HG02610 (cell line): ENCODE measurements at regions not wholly inside any gene's neighbourhood (a gene's known extent, or its start where the extent isn't known, plus 50 kb on each side); places are given as distances from the start of the nearest gene placed in this dataset.
"Not testable (repeated sequence)": the region's sequence is repeated elsewhere in the genome, so short reads cannot be mapped to it uniquely, and the experiment has no call there.

Source experiments
- ATAC-seq: cut with Tn5 transposase; IDR thresholded peaks from one replicate; pipeline ENCODE4 v1.9.1; 2021; ENCODE audit warnings: mild to moderate bottlenecking, moderate library complexity; ENCODE audit not compliant: unreplicated experiment

- not testable (repeated sequence) for ATAC-seq
These were observed 2730.6 kb downstream of the RPIA start for GRCh38 chr2:91422102-91422501.

GRCh38 chr2:91427148-91427547 is 2735.7 kb downstream of the RPIA start:
- not testable (repeated sequence) for ATAC-seq

- not testable (repeated sequence) for ATAC-seq
These were observed 2750.4 kb downstream of the RPIA start for GRCh38 chr2:91441932-91442245.

DNA sequence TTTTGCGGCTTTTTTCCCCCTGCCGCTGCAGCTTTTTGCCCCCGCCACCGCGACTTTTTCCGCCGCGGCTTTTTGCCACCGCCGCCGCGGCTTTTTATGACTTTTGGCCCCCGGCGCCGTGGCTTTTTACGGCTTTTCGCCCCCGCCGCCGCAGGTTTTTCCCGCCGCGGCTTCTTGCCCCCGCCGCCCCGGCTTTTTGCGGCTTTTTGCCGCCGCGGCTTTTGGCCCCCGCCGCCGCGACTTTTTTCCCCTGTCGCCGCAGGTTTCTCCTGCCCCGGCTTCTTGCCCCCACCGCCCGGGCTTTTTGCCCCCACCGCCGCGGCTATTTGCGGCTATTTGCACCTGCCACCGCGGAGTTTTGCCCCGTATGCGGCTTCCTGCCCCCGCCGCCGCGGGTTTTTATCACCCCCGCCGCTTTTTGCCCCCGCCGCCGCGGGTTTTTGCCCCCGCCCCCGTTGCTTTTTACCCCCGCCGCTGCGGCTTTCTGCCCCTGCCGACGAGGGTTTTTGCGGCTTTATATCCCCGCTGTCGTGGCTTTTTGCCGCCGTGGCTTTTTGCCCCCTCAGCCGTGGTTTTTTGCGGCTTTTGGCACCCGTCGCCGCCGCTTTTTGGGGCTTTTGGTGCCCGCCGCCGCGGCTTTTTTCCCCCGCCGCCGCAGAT is 2750.9 kb downstream of the RPIA start:
- no peak for ATAC-seq

DNA sequence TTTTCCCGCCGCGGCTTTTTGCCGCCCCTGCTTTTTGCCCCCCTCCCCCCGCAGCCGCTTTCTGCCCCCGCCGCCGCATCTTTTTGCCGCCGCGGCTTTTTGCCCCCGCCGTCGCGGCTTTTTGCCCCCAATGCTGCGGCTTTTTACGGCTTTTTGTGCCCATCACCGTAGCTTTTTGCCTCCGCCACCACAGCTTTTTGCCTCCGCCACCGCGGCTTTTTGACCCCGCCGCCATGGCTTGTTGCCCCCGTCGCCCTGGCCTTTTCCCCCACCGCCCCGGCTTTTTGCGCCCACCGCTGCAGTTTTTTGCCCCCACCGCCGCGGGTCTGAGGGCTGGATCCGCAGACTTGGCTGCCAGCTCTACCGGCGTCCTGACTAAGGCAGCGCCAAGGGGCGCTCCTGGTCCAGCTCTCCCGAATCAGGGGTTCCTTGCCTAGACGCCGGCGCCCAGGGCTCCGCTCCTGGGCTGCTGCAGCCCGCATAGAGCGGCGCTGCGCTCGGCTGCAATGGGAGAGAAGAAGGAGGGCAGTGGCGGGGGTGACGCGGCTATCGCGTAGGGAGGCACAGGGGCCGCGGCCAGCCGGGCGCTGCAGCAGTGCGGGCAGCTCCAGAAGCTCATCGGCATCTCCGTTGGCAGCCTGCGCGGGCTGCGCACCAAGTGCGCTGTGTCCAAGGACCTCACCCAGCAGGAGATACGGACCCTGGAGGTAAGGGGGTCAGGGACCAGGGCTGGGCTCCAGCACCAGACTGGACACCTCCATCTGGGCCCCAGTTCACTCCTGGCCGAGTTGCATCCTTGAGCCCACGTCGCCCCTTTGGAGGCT is 2751.6 kb downstream of the RPIA start:
- not testable (repeated sequence) for ATAC-seq

GRCh38 chr2:91443730-91444115 is 2752.2 kb downstream of the RPIA start:
- not testable (repeated sequence) for ATAC-seq

DNA sequence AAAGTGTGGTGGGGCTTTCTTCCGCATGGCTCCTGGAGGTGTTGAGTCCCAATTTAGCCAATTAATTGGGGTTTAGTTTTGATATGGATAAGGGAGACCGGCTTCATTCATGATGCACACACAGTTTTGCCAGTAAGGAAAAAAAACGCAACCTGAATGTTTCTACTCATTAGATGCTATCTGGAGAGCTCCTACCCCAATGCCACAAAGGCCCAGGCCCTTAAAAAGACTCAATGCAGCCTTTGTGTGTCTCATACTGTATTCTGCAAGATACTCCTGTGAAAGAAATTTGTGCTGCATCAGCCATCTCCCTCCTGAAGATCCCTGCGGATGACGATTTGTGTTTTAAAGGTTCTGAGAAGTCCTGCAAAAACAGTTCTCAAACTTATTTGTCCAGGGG is 2754.2 kb downstream of the RPIA start:
- ATAC-seq = not testable (repeated sequence)

DNA sequence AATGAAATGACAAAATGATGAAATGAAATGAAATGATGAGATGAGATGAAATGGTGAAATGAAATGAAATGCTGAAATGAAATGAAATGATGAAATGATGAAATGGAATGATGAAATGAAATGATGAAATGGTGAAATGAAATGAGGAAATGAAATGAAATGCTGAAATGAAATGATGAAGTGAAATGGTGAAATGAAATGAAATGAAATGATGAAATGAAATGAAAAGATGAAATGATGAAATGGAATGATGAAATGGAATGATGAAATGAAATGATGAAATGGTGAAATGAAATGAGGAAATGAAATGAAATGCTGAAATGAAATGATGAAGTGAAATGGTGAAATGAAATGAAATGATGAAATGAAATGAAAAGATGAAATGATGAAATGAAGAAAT is 2755.0 kb downstream of the RPIA start:
- not testable (repeated sequence) for ATAC-seq

DNA sequence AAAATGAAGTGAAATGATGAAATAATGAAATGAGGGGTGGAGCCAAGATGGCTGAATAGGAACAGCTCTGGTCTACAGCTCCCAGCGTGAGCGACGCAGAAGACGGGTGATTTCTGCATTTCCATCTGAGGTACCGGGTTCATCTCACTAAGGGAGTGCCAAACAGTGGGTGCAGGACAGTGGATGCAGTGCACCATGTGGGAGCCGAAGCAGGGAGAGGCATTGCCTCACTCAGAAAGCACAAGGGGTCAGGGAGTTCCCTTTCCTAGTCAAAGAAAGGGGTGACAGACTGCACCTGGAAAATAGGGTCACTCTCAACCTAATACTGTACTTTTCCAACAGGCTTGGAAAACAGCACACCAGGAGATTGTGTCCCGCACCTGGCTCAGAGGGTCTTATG is 2755.4 kb downstream of the RPIA start:
- not testable (repeated sequence) for ATAC-seq

- ATAC-seq = not testable (repeated sequence)
These were observed 2756.0 kb downstream of the RPIA start for GRCh38 chr2:91447508-91447907.

DNA sequence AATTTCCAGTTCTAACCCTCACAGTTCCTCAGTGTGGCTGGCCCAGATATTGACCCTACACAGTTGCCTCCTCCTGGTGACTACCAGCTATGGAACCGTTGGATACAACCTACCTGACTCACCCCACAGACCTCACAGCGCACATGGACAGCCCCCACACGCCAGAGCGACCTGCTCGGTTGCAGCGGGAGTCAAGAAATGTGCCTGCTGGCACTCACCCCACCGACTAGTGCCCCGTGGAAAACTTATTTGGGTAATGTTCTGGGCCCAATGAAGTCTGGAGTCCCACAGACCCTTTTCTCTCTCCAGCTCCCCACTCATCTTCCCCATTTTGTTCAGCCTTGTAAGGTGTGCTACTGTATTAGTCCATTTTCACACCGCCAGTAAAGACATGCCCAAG is 2770.8 kb downstream of the RPIA start:
- not testable (repeated sequence) for ATAC-seq

- ATAC-seq = not testable (repeated sequence)
These were observed 2771.5 kb downstream of the RPIA start for GRCh38 chr2:91463007-91463406.

DNA sequence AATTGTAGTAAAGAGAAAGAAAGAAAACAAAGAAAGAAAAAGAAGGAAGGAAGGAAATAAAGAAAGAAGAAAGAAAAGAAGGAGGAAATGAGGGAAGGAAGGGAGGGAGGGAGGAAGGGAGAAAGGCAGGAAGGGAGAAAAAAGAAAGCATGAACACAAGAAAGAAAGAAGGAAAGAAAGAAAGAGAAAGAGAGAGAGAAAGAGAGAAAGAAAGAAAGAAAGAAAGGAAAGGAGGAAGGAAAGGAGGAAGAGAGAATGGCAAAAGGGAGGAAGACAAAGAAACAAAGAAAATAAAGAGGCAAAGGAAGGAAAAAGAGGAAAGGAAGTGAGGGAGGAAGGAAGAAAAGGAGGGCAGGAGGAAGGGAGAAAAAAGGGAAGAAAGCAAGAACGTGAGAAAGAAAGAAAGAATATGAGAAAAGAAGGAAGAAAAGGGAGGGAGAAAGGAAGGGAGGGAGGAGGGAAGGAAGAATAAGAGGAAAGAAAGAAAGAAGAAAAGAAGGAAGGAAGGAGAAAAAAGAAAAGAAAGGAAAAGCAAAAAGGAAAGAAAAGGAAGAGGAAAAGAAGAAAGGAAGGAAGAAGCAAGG is 2775.4 kb downstream of the RPIA start:
- ATAC-seq = not testable (repeated sequence)

DNA sequence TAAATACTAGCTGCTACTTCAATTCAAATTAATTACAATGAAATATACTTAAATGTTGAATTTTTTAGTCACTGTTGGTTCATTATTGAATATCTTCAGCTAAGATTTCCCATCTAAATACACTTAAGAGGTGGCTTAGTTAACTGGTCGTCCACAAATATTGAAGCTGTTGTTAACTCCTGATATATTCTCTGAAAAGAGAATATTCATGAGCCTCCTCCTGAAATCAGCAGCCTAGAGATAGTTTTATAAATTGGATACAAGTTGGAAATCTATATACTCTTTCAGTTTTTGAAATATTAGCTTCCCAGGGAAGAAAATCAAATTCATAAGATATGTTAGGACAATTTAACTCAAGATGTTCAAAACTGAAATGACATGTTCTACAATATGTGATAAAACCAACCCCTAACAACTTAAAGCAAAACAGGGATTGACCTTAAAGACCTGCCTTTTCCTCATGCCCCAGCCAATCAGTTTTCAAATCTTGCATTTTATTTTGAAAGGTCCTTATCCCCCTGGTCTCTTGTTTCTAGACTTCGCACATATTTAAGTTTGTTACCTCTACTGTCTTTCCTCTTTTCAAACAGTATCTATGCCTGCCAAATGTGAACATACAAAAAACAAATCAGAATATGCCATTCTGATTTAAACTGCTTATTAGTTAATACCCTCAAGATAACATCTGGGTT is 2784.9 kb downstream of the RPIA start:
- not testable (repeated sequence) for ATAC-seq

DNA sequence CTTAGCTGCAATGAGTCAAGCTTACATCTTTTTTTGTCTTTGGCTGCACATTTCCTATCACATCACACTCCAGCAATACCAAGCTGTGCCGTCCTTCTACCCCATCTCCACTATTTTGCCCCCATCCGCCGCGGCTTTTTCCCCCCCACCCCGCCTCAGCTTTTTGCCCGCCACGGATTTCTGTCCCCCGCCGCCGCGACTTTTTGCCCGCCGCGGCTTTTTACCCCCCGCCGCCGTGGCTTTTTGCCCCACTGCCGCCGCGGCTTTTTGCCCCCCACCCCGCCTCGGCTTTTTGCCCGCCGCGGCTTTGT is 2785.4 kb downstream of the RPIA start:
- ATAC-seq = not testable (repeated sequence)

DNA sequence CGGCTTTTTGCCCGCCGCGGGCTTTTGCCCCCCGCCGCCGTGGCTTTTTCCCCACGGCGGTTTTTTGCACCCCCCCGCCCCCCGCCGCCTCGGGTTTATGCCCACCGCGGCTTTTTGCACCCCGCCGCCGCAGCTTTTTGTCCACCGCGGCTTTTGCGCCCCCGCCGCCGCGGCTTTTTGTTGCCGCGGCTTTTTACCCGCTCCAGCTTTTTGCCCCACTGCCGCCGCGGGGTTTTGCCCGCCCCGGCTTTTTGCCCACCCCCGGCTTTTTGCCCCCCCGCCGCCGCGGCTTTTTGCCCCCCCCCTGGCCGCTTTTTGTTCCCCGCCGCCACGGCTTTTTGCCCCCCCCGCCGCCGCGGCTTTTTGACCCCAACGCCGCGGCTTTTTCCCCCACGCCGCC is 2785.8 kb downstream of the RPIA start:
- ATAC-seq = not testable (repeated sequence)

GRCh38 chr2:91477731-91478672 is 2786.5 kb downstream of the RPIA start:
- ATAC-seq = no peak

GRCh38 chr2:91478851-91479718 is 2787.6 kb downstream of the RPIA start:
- ATAC-seq = not testable (repeated sequence)

- not testable (repeated sequence) for ATAC-seq
These were observed 2793.8 kb downstream of the RPIA start for GRCh38 chr2:91485226-91485625.
